Liver (tissue), 3 donors: ENCODE measurements at regions not wholly inside any gene's neighbourhood (a gene's known extent, or its start where the extent isn't known, plus 50 kb on each side); places are given as distances from the start of the nearest gene placed in this dataset.

Source experiments
- GABPA ChIP-seq, 2 donors: IDR thresholded peaks in 1 of 2; conservative IDR thresholded peaks in 1 of 2; 2 replicates each; pipeline ENCODE4 v1.6.1; 2016; ENCODE audit warnings: antibody characterized with exemption in 2 of 2, mild to moderate bottlenecking in 1 of 2, moderate library complexity in 1 of 2
- JUND ChIP-seq, 2 donors: IDR thresholded peaks; 2 replicates each; pipeline ENCODE4 v1.6.1; 2016; ENCODE audit warnings: antibody characterized with exemption in 2 of 2
- RAD21 ChIP-seq, 2 donors: IDR thresholded peaks; 2 replicates each; pipeline ENCODE4 v1.6.1; 2016; ENCODE audit warnings: antibody characterized with exemption in 2 of 2, mild to moderate bottlenecking in 2 of 2
- REST ChIP-seq: IDR thresholded peaks from 2 replicates; pipeline ENCODE4 v1.6.1; 2016; ENCODE audit warnings: antibody characterized with exemption, mild to moderate bottlenecking
- TAF1 ChIP-seq: conservative IDR thresholded peaks from 2 replicates; pipeline ENCODE4 v1.6.1; 2016; ENCODE audit warnings: antibody characterized with exemption, mild to moderate bottlenecking
- YY1 ChIP-seq: IDR thresholded peaks from 2 replicates; pipeline ENCODE4 v1.6.1; 2016; ENCODE audit warnings: antibody characterized with exemption, mild to moderate bottlenecking
- ZBTB33 ChIP-seq: IDR thresholded peaks from 2 replicates; pipeline ENCODE4 v1.6.1; 2016; ENCODE audit warnings: antibody characterized with exemption
- TF ChIP-seq, protein P1 (sequence below): fragments of 150-350 bp; IDR thresholded peaks from 2 replicates; pipeline ENCODE4 v1.5.1; 2017; ENCODE audit warnings: improper control_type of control experiment, low read depth, low read length; ENCODE audit not compliant: missing input control
- TF ChIP-seq, protein P2 (sequence below): IDR thresholded peaks from 2 replicates; pipeline ENCODE4 v1.6.1; 2016; ENCODE audit warnings: antibody characterized with exemption
- donor health status: healthy.
- donor health status: healthy.

DNA sequence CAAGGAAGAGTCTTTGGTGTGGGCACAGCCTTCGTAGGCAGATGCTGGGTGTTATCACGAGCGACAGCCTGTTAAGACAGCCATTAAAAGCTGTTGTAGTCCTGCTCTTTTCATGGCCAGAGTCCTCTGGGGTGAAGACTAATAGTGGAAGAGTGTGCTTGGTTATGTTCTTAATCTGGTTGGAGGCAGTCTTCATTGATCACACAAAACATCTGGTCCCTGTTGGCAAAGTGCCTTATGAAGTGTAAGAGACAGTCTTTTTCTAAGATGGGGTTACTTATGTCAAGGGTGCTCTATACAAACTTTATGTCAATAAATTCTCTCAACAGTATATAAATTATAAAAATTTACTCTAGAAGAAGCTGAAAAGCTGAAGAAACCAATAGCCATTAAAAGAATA, 280.4 kb downstream of the CAAP1 start:
- TF ChIP-seq, protein P1, sequence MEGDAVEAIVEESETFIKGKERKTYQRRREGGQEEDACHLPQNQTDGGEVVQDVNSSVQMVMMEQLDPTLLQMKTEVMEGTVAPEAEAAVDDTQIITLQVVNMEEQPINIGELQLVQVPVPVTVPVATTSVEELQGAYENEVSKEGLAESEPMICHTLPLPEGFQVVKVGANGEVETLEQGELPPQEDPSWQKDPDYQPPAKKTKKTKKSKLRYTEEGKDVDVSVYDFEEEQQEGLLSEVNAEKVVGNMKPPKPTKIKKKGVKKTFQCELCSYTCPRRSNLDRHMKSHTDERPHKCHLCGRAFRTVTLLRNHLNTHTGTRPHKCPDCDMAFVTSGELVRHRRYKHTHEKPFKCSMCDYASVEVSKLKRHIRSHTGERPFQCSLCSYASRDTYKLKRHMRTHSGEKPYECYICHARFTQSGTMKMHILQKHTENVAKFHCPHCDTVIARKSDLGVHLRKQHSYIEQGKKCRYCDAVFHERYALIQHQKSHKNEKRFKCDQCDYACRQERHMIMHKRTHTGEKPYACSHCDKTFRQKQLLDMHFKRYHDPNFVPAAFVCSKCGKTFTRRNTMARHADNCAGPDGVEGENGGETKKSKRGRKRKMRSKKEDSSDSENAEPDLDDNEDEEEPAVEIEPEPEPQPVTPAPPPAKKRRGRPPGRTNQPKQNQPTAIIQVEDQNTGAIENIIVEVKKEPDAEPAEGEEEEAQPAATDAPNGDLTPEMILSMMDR, result no peak
- TF ChIP-seq GABPA (IDR thresholded peaks at IDR 0.05 in 1 of 2, conservative IDR thresholded peaks at IDR 0.05 in 1 of 2) (no peak), REST (no peak), JUND (IDR thresholded peaks at IDR 0.05) (no peak), ZBTB33 (no peak), YY1 (no peak), RAD21 (IDR thresholded peaks at IDR 0.05) (no peak), TAF1 (no peak)
- TF ChIP-seq, protein P2, sequence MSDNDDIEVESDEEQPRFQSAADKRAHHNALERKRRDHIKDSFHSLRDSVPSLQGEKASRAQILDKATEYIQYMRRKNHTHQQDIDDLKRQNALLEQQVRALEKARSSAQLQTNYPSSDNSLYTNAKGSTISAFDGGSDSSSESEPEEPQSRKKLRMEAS, result no peak
